ENCODE measurements at regions not wholly inside any gene's neighbourhood (a gene's known extent, or its start where the extent isn't known, plus 50 kb on each side); places are given as distances from the start of the nearest gene placed in this dataset.

GRCh38 chr1:96552451-96552850 is 169.1 kb upstream of the PTBP2 start:
- Histone ChIP-seq H3K79me2 (ENCODE audit: insufficient read depth, low read length) (no peaks in the 10 kb centered on the region), H3K27me3 (ENCODE audit: insufficient read depth, low read length) (no peaks in the 10 kb centered on the region), H2AFZ (ENCODE audit: low read length) (no peak overlapping the region), H3K4me2 (ENCODE audit: insufficient read depth, low read length) (no peak overlapping the region), H4K20me1 (ENCODE audit: insufficient read depth, low read length) (no peaks in the 10 kb centered on the region), H3K4me3 (ENCODE audit: insufficient read depth, low read length) (no peak overlapping the region), H3K4me1 (ENCODE audit: insufficient read depth, low read length) (no peaks in the 10 kb centered on the region), H3K36me3 (ENCODE audit: insufficient read depth, low read length) (no peaks in the 10 kb centered on the region), H3K9me3 (ENCODE audit: low read depth, low read length) (no peaks in the 10 kb centered on the region), H3K27ac (ENCODE audit: low read depth, low read length) (no peak overlapping the region)
- no peak for DNase-seq (ENCODE audit: insufficient read length, low spot score, missing footprints)
- TF ChIP-seq CTCF (IDR thresholded peaks at IDR 0.05; ENCODE audit: extremely low read depth, low read depth, low read length) = no peak

GRCh38 chr1:96553811-96554210 is 167.8 kb upstream of the PTBP2 start:
- Histone ChIP-seq H3K79me2 (ENCODE audit: insufficient read depth, low read length) (no peaks in the 10 kb centered on the region), H4K20me1 (ENCODE audit: insufficient read depth, low read length) (no peaks in the 10 kb centered on the region), H3K4me1 (ENCODE audit: insufficient read depth, low read length) (peaks cover 6% of the 10 kb centered on the region), H2AFZ (ENCODE audit: low read length) (no peak overlapping the region), H3K4me2 (ENCODE audit: insufficient read depth, low read length) (no peak overlapping the region), H3K36me3 (ENCODE audit: insufficient read depth, low read length) (no peaks in the 10 kb centered on the region), H3K9me3 (ENCODE audit: low read depth, low read length) (no peaks in the 10 kb centered on the region), H3K27ac (ENCODE audit: low read depth, low read length) (no peak overlapping the region), H3K27me3 (ENCODE audit: insufficient read depth, low read length) (no peaks in the 10 kb centered on the region), H3K4me3 (ENCODE audit: insufficient read depth, low read length) (no peak overlapping the region)
- no peak for TF ChIP-seq CTCF (IDR thresholded peaks at IDR 0.05; ENCODE audit: extremely low read depth, low read depth, low read length)
- no peak for DNase-seq (ENCODE audit: insufficient read length, low spot score, missing footprints)

- no peak for DNase-seq (ENCODE audit: insufficient read length, low spot score, missing footprints)
- Histone ChIP-seq H3K4me3 (ENCODE audit: insufficient read depth, low read length) (no peak overlapping the region), H3K4me2 (ENCODE audit: insufficient read depth, low read length) (no peak overlapping the region), H4K20me1 (ENCODE audit: insufficient read depth, low read length) (no peaks in the 10 kb centered on the region), H3K79me2 (ENCODE audit: insufficient read depth, low read length) (no peaks in the 10 kb centered on the region), H3K4me1 (ENCODE audit: insufficient read depth, low read length) (peaks cover 11% of the 10 kb centered on the region), H3K9me3 (ENCODE audit: low read depth, low read length) (no peaks in the 10 kb centered on the region), H3K36me3 (ENCODE audit: insufficient read depth, low read length) (no peaks in the 10 kb centered on the region), H3K27me3 (ENCODE audit: insufficient read depth, low read length) (no peaks in the 10 kb centered on the region), H2AFZ (ENCODE audit: low read length) (no peak overlapping the region), H3K27ac (ENCODE audit: low read depth, low read length) (no peak overlapping the region)
- TF ChIP-seq CTCF (IDR thresholded peaks at IDR 0.05; ENCODE audit: extremely low read depth, low read depth, low read length) = no peak
Measured at GRCh38 chr1:96554364-96554763, 167.2 kb upstream of the PTBP2 start.

GRCh38 chr1:96557336-96557735 is 164.2 kb upstream of the PTBP2 start:
- Histone ChIP-seq H3K36me3 (ENCODE audit: insufficient read depth, low read length) (no peaks in the 10 kb centered on the region), H3K9me3 (ENCODE audit: low read depth, low read length) (no peaks in the 10 kb centered on the region), H2AFZ (ENCODE audit: low read length) (no peak overlapping the region), H3K27ac (ENCODE audit: low read depth, low read length) (no peak overlapping the region), H3K79me2 (ENCODE audit: insufficient read depth, low read length) (no peaks in the 10 kb centered on the region), H3K4me3 (ENCODE audit: insufficient read depth, low read length) (no peak overlapping the region), H4K20me1 (ENCODE audit: insufficient read depth, low read length) (no peaks in the 10 kb centered on the region), H3K4me1 (ENCODE audit: insufficient read depth, low read length) (peaks cover 25% of the 10 kb centered on the region), H3K27me3 (ENCODE audit: insufficient read depth, low read length) (no peaks in the 10 kb centered on the region), H3K4me2 (ENCODE audit: insufficient read depth, low read length) (no peak overlapping the region)
- no peak for TF ChIP-seq CTCF (IDR thresholded peaks at IDR 0.05; ENCODE audit: extremely low read depth, low read depth, low read length)
- no peak for DNase-seq (ENCODE audit: insufficient read length, low spot score, missing footprints)
